ENCODE measurements at regions not wholly inside any gene's neighbourhood (a gene's known extent, or its start where the extent isn't known, plus 50 kb on each side); places are given as distances from the start of the nearest gene placed in this dataset.

DNA sequence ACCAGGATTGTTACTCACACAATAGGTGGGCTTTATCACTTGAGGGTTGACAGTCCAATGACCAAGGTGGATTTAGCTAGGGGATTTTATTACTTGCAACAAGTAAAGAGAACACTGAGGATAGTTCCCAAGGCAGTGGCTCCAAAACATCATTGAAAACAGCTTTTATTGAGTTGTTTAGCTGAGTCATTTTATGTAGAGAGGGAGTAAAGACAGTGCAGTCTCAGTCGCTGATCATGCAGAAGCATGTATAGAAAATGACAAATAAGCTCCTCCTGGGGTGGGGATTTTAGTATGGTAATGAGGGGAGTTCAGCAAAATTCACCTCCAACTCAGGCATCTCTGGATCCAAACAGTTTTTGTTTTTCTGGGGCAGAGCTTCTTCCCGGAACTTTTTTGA lies 163.0 kb upstream of the CCDC179 start:
- no peak for DNase-seq (ENCODE audit: low read depth in 3 of 3)

DNA sequence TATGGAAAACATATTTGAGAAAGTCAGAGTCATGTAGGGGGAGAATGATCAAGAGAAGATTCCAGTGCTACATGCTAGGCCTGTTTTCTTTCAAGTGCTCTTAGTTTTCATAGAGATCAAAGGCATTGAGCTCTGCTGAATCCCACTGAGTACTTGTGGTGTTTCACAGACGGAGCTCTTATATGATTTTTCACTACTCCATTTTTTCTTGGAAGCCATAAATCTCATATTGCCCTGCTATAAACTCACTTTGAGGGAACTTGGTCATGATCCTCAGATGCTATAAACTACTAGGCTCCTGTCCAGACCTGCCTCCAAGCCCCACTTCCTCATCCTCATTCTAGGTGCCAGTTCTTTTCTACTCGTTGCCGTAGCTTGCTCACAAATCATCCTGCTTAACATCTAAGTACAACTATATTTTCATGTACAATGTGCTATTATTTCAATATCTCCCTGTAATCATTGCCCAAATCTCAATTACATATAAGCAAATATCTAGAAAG lies 180.8 kb upstream of the CCDC179 start:
- no peak for DNase-seq (ENCODE audit: low read depth in 3 of 3)

- no peak for DNase-seq (ENCODE audit: low read depth in 3 of 3)
Observed at GRCh38 chr11:23058656-23059055, 198.4 kb upstream of the CCDC179 start.

GRCh38 chr11:23063276-23063675 lies 203.0 kb upstream of the CCDC179 start:
- DNase-seq (ENCODE audit: low read depth in 3 of 3) = no peak

DNA sequence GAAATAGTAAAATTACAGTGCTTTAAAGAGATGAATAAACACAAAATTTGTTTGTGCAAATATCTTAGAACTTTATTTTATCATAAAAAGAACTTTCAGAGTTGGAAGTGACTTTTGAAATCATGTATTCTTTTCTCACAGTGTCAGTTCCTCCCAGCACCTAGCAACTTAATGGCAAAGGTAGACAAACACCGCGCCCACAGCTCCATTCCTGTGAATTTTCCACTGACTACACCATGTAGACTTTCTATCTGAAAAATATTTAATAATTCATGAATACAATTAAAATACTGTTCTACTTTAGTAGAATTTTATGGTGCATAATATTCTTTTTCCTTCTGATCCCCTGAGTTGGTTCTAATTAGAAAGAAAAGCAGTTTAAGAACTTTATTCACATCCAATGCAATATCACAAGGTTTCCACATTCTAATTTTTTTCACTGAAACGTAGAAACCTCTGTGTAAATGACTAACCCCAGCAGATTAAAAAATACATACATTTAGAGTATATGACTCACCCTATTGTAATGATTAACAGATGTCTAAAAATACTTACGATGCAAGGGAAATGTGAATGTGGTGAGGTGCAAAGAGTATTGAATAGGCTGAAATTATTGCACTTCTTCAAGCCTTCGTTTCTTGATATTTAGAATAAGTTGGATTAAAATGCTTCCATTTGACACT lies 218.2 kb upstream of the CCDC179 start:
- DNase-seq (ENCODE audit: low read depth in 3 of 3) = no peak

DNA sequence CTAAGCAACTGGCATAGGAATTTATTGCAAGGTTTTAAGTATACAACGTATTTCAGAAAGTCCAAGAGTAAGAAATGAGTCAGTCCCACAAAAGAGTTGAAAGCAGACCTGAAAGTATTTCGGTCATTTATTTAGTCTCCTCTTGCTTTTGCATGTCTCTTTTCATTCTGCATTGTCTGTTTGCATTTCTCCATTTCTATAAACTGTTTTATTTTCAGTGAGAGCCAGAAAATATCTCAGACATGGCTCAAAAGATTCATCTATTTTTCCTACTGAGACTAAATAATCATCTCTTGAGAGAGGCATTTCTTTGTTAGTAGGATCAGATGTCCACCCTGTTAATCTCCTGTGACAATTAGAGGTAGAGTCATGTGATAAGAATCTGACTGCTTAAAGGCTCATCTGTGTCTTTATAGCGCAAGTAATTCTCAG lies 219.1 kb upstream of the CCDC179 start:
- no peak for DNase-seq (ENCODE audit: low read depth in 3 of 3)

- no peak for DNase-seq (ENCODE audit: low read depth in 3 of 3)
Observed at GRCh38 chr11:23087407-23087806, 227.1 kb upstream of the CCDC179 start.

GRCh38 chr11:23090659-23091058 lies 230.4 kb upstream of the CCDC179 start:
- no peak for DNase-seq (ENCODE audit: low read depth in 3 of 3)

DNA sequence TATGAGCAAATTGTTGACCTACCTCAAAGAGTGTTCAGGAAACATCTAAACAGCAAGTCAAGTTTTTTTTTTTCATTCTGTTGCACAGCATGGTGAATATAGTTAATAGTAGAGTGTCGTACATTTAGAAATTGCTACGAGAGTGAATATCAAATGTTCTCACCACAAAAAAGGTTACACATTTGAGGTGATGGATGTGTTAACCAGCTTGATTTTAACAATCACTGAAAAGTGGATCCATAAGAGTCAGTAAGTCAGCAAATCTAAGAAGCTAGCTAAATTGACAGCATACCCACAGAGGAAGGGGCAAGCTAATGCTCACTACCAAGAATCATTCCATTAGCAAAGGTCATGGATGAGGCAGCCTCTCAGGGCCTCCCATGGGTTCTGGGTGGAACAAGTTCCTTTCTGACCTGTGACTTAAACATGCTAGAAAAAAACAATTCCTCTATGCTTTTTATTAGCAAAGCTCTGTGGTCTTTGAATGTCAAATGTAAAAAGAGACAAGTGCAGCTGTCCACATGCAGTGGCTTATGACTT lies 235.4 kb upstream of the CCDC179 start:
- no peak for DNase-seq (ENCODE audit: low read depth in 3 of 3)

DNA sequence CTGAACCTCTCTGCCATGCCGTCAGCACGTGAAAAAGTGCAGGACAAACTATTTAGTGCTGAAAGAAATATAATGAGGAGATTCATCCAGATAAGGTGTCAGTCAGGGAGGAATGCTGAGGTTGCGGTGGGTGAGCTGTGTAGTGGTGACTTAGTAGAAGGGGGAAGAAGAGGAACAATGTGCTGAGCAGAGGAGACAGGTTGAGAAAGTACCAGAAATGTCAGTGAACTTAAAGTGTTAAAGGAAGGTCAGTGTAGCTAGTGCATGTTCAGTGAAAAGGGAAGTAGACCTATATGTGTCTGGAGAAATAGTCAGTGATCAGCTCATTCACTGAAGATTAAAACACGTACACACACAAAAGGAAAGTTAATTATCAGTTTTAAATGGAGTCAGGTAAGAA lies 237.6 kb upstream of the CCDC179 start:
- no peak for DNase-seq (ENCODE audit: low read depth in 3 of 3)

DNA sequence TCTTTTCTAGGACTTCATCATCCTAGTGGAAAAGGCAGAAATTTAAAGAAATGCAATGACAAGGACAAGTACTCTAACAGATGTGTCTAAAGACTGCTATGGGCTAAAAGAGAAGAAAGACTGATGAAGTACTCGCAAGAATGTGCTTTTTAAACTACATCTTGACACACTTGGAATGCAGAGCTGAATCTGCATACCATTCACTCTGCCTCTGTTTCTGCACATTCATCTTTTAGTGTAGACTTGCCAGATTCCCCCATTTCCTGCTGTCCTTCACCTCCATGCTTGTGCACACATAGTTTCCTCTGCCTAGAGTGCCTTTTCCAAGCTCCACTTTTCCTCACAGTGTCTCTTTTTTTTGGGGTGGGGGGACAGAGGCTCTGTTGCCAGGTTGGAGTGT lies 239.0 kb upstream of the CCDC179 start:
- DNase-seq (ENCODE audit: low read depth in 3 of 3) = no peak

GRCh38 chr11:23100726-23101125 lies 240.5 kb upstream of the CCDC179 start:
- DNase-seq (ENCODE audit: low read depth in 3 of 3) = no peak

GRCh38 chr11:23103416-23103815 lies 243.1 kb upstream of the CCDC179 start:
- no peak for DNase-seq (ENCODE audit: low read depth in 3 of 3)

DNA sequence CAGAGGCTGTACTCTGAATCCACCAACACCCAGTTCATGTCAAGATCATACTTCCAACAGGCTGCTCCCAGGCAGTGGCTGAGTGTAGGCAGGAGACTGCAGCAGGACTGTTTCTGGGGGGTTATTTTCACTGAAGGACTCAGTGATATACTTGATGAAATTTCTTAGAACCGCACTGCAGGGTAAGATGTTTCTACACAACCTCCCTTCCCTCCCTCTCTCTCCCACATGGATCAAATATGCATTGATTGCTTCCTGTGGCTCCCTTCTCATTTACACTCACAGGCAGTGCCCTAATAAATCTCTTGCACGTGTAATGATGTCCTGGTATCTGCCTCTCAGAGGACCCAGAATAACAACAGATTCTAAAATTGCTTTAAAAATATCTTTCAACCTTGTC lies 251.3 kb upstream of the CCDC179 start:
- DNase-seq (ENCODE audit: low read depth in 3 of 3) = no peak

DNA sequence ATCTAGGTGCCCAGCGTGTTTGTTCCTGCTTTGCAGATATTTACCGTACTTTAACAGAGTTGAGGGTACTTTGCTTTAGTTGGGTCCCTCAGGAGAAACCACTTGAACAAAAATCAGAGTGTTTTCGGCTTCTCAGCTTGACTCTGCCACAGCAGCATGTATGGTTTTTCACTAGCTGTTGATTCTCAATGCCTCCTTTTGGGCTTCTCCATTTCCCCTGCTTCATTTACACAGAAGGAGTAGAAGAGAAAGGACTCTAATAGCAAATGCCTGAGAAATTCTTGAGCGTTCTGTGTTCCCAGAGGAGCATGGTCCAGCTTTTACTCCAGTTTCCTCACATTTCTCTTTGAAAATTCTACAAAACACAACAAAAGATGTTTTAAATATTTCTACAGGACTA lies 252.1 kb upstream of the CCDC179 start:
- no peak for DNase-seq (ENCODE audit: low read depth in 3 of 3)

GRCh38 chr11:23112987-23113886 lies 253.0 kb upstream of the CCDC179 start:
- no peak for DNase-seq (ENCODE audit: low read depth in 3 of 3)

GRCh38 chr11:23113887-23114216 lies 253.6 kb upstream of the CCDC179 start:
- no peak for DNase-seq (ENCODE audit: low read depth in 3 of 3)

DNA sequence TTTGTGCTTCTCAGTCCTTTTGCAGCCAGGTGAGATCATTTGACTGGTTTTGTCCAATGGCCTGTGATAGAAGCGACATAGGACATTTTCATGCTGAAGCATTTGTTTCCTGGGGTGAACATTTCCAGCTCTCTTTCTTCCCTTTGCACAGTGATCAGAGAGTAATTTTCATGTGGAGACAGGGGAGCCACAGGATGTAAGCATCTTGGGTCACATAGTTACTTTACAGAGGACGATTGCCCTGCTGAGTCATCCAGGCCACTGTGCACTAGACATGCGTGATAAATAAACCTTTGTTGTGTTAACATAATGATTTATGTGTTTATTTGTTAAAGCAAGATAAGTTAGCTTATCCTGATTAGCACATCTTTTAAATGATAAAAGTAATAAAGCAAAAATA lies 263.5 kb upstream of the CCDC179 start:
- no peak for DNase-seq (ENCODE audit: low read depth in 3 of 3)

- DNase-seq (ENCODE audit: low read depth in 3 of 3) = no peak
Observed at GRCh38 chr11:23124249-23124648, 264.0 kb upstream of the CCDC179 start.

DNA sequence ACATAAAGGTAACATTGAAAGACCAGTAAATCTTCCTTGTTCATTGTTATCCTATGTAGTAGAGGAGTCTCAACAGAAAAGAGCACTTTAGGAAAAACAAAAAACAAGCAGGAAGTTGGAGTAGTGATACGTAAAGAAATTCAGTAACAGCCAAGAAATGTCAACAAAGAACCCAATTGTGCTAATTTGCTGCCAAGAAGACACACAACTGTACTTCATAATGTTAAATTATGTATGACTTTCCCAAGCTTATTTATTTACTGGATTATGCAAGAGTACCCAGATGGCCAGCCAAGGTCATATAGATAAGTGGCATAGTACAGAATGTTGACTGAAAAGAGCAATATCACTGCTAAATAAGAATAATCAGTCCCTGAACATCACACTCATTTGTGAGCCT lies 264.7 kb upstream of the CCDC179 start:
- no peak for DNase-seq (ENCODE audit: low read depth in 3 of 3)

GRCh38 chr11:23127706-23128105 lies 267.4 kb upstream of the CCDC179 start:
- DNase-seq (ENCODE audit: low read depth in 3 of 3) = no peak

- no peak for DNase-seq (ENCODE audit: low read depth in 3 of 3)
Observed at GRCh38 chr11:23134627-23135026, 274.4 kb upstream of the CCDC179 start.

GRCh38 chr11:23138761-23139160 lies 278.5 kb upstream of the CCDC179 start:
- DNase-seq (ENCODE audit: low read depth in 3 of 3) = no peak
